OCI-LY3 (cell line): ENCODE measurements at regions not wholly inside any gene's neighbourhood (a gene's known extent, or its start where the extent isn't known, plus 50 kb on each side); places are given as distances from the start of the nearest gene placed in this dataset.
A peak's percentile ranks its signal among the peaks of the same experiment; 100 is the strongest.
"Not testable (repeated sequence)": the region's sequence is repeated elsewhere in the genome, so short reads cannot be mapped to it uniquely, and the experiment has no call there.

Experiments used
- H2AFZ ChIP-seq: fragments of 200-600, 300-600 bp; shearing (Covaris generic); 2 replicates; pipeline ENCODE4 v1.6.0; 2014; ENCODE audit warnings: antibody characterized with exemption, low read depth, low read length
- H3K27ac ChIP-seq: fragments of 200-600, 300-600 bp; sonication (generic); 2 replicates; pipeline ENCODE4 v1.5.1; 2014; ENCODE audit warnings: mild to moderate bottlenecking, low read length, moderate library complexity, mixed read lengths
- H3K27me3 ChIP-seq: fragments of 200-600, 300-600 bp; sonication (generic); 2 replicates; pipeline ENCODE4 v1.6.1; 2014; ENCODE audit warnings: low read depth, low read length, mixed read lengths
- H3K36me3 ChIP-seq: fragments of 200-600, 300-600 bp; sonication (generic); replicated peaks from 2 replicates; pipeline ENCODE3; 2014; ENCODE audit warnings: low read depth, low read length, mixed read lengths
- H3K4me1 ChIP-seq: fragments of 300-600, 200-600 bp; sonication (generic); 2 replicates; pipeline ENCODE4 v1.6.1; 2014; ENCODE audit warnings: low read length, mixed read lengths
- H3K4me2 ChIP-seq: fragments of 200-600, 300-600 bp; sonication (generic); 2 replicates; pipeline ENCODE4 v1.6.1; 2014; ENCODE audit warnings: low read length, mixed read lengths
- H3K4me3 ChIP-seq: fragments of 300-600, 200-600 bp; sonication (generic); 2 replicates; pipeline ENCODE4 v1.5.1; 2014; ENCODE audit warnings: antibody characterized with exemption, mild to moderate bottlenecking, low read length, moderate library complexity
- H3K79me2 ChIP-seq: fragments of 300-600, 200-600 bp; shearing (Covaris generic); 2 replicates; pipeline ENCODE4 v1.6.1; 2014; ENCODE audit warnings: mild to moderate bottlenecking, low read length, mixed read lengths
- H3K9ac ChIP-seq: fragments of 300-600, 200-600 bp; shearing (Covaris generic); 2 replicates; pipeline ENCODE4 v1.6.0; 2014; ENCODE audit warnings: mild to moderate bottlenecking, low read length, moderate library complexity
- H3K9me3 ChIP-seq: fragments of 200-600, 300-600 bp; shearing (Covaris generic); 2 replicates; pipeline ENCODE4 v1.6.1; 2014; ENCODE audit warnings: low read length, mixed read lengths; ENCODE audit not compliant: insufficient read depth
- H4K20me1 ChIP-seq: fragments of 200-600, 300-600 bp; sonication (generic); 2 replicates; pipeline ENCODE4 v1.6.1; 2016; ENCODE audit warnings: low read length, mixed read lengths; ENCODE audit not compliant: insufficient read depth
- EZH2phosphoT487 ChIP-seq: fragments of 200-600 bp; shearing (Covaris generic); IDR thresholded peaks from 2 replicates; pipeline ENCODE4 v1.6.1; 2018; ENCODE audit warnings: antibody characterized with exemption, mixed run types, low read depth
- TF ChIP-seq, protein P1 (sequence below): fragments of 200-600, 300-600 bp; sonication (generic); IDR thresholded peaks from 2 replicates; pipeline ENCODE4 v1.5.1; 2014; ENCODE audit warnings: antibody characterized with exemption, low read length, low read depth

GRCh38 chr21:17709266-17709611, 96.5 kb upstream of the BTG3 start:
- Histone ChIP-seq H3K79me2 (no peaks in the 10 kb centered on the region), H3K4me3 (no peak overlapping the region; the same call in 1 of the 2 replicates), H3K36me3 (no peaks in the 10 kb centered on the region), H2AFZ (no peak overlapping the region), H4K20me1 (no peaks in the 10 kb centered on the region), H3K9ac (no peak overlapping the region), H3K4me2 (peak overlapping the region; percentile 55), H3K9me3 (no peaks in the 10 kb centered on the region), H3K27me3 (no peaks in the 10 kb centered on the region), H3K27ac (no peak overlapping the region; the same call in 1 of the 2 replicates), H3K4me1 (peaks cover 19% of the 10 kb centered on the region)
- TF ChIP-seq, protein P1, sequence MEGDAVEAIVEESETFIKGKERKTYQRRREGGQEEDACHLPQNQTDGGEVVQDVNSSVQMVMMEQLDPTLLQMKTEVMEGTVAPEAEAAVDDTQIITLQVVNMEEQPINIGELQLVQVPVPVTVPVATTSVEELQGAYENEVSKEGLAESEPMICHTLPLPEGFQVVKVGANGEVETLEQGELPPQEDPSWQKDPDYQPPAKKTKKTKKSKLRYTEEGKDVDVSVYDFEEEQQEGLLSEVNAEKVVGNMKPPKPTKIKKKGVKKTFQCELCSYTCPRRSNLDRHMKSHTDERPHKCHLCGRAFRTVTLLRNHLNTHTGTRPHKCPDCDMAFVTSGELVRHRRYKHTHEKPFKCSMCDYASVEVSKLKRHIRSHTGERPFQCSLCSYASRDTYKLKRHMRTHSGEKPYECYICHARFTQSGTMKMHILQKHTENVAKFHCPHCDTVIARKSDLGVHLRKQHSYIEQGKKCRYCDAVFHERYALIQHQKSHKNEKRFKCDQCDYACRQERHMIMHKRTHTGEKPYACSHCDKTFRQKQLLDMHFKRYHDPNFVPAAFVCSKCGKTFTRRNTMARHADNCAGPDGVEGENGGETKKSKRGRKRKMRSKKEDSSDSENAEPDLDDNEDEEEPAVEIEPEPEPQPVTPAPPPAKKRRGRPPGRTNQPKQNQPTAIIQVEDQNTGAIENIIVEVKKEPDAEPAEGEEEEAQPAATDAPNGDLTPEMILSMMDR, result no peak
- no peak for TF ChIP-seq EZH2phosphoT487

- Histone ChIP-seq H3K27ac (no peak overlapping the region), H3K9me3 (no peaks in the 10 kb centered on the region), H2AFZ (no peak overlapping the region), H3K27me3 (no peaks in the 10 kb centered on the region), H4K20me1 (no peaks in the 10 kb centered on the region), H3K4me3 (no peak overlapping the region), H3K4me2 (peak overlapping the region; percentile 55; the same call in 1 of the 2 replicates), H3K4me1 (peaks cover 19% of the 10 kb centered on the region), H3K9ac (no peak overlapping the region), H3K36me3 (no peaks in the 10 kb centered on the region), H3K79me2 (no peaks in the 10 kb centered on the region)
- TF ChIP-seq EZH2phosphoT487, result no peak
- TF ChIP-seq, protein P1, result no peak
Observed at GRCh38 chr21:17708522-17709265, 96.0 kb upstream of the BTG3 start.

GRCh38 chr21:17699524-17700189, 87.0 kb upstream of the BTG3 start:
- Histone ChIP-seq H2AFZ (no peak overlapping the region), H3K4me2 (no peak overlapping the region), H3K9me3 (no peaks in the 10 kb centered on the region), H3K9ac (no peak overlapping the region), H3K4me3 (no peak overlapping the region), H3K27me3 (no peaks in the 10 kb centered on the region), H3K4me1 (peaks cover 7% of the 10 kb centered on the region; the same call in 1 of the 2 replicates), H4K20me1 (no peaks in the 10 kb centered on the region), H3K79me2 (no peaks in the 10 kb centered on the region), H3K36me3 (no peaks in the 10 kb centered on the region), H3K27ac (no peak overlapping the region)
- TF ChIP-seq, protein P1, result no peak
- TF ChIP-seq EZH2phosphoT487, result no peak

GRCh38 chr21:17697473-17697872, 84.8 kb upstream of the BTG3 start:
- TF ChIP-seq EZH2phosphoT487, result no peak
- TF ChIP-seq, protein P1, result no peak
- Histone ChIP-seq H3K4me1 (peaks cover 7% of the 10 kb centered on the region; the same call in 1 of the 2 replicates), H3K4me3 (no peak overlapping the region), H4K20me1 (no peaks in the 10 kb centered on the region), H3K36me3 (no peaks in the 10 kb centered on the region), H3K27ac (no peak overlapping the region), H3K27me3 (no peaks in the 10 kb centered on the region), H3K9ac (no peak overlapping the region), H3K9me3 (no peaks in the 10 kb centered on the region), H2AFZ (no peak overlapping the region), H3K4me2 (no peak overlapping the region), H3K79me2 (no peaks in the 10 kb centered on the region)

DNA sequence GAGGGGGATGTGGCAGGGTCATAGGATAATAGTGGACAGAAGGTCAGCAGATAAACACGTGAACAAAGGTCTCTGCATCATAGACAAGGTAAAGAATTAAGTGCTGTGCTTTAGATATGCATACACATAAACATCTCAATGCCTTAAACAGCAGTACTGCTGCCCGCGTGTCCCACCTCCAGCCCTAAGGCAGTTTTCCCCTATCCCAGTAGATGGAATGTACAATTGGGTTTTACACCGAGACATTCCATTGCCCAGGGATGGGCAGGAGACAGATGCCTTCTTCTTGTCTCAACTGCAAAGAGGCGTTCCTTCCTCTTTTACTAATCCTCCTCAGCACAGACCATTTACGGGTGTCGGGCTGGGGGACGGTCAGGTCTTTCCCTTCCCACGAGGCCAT, 81.7 kb upstream of the BTG3 start:
- not testable (repeated sequence) for H3K9me3 ChIP-seq, H3K4me2 ChIP-seq, H3K4me1 ChIP-seq

More for the DNA sequence above, 81.7 kb upstream of the BTG3 start:
- H4K20me1 ChIP-seq, H3K4me3 ChIP-seq, H2AFZ ChIP-seq, H3K36me3 ChIP-seq, H3K79me2 ChIP-seq, H3K27me3 ChIP-seq, H3K27ac ChIP-seq, H3K9ac ChIP-seq: not testable (repeated sequence)
